Esophagus muscularis mucosa (tissue), 4 donors: ENCODE measurements at regions not wholly inside any gene's neighbourhood (a gene's known extent, or its start where the extent isn't known, plus 50 kb on each side); places are given as distances from the start of the nearest gene placed in this dataset.

Experiments used
- DNase-seq: peaks from one replicate; pipeline ENCODE4 v3.0.0-alpha.2; 2017; ENCODE audit errors: extremely low spot score
- H3K27ac ChIP-seq, 4 donors: fragments of 200-600 bp; sonication (generic); replicated peaks in 1 of 4; 1 replicate in 3 of 4; 2 replicates in 1 of 4; pipeline ENCODE4 v1.5.1; 2016 to 2019; ENCODE audit warnings: mild to moderate bottlenecking in 1 of 4
- H3K27me3 ChIP-seq, 4 donors: fragments of 200-600 bp; sonication (generic); one replicate each; pipeline versions ENCODE4 v1.5.1 to v1.6.0; 2016 to 2019
- H3K36me3 ChIP-seq, 4 donors: fragments of 200-600 bp; sonication (generic); one replicate each; pipeline ENCODE4 v1.5.1; 2016 to 2019
- H3K4me1 ChIP-seq, 4 donors: fragments of 200-600 bp; sonication (generic); one replicate each; pipeline ENCODE4 v1.5.1; 2016 to 2019
- H3K4me3 ChIP-seq, 4 donors: fragments of 200-600 bp; sonication (generic); 1 replicate in 2 of 4; 2 replicates in 2 of 4; pipeline ENCODE4 v1.5.1; 2016 to 2019; ENCODE audit warnings: mild to moderate bottlenecking in 4 of 4, moderate library complexity in 1 of 4
- H3K9me3 ChIP-seq, 4 donors: fragments of 200-600 bp; sonication (generic); 1 replicate in 3 of 4; 2 replicates in 1 of 4; pipeline ENCODE4 v1.5.1; 2016 to 2019
- EP300 ChIP-seq: sonication (generic); formaldehyde crosslinking; IDR thresholded peaks from one replicate; pipeline ENCODE4 v1.6.1; 2017; ENCODE audit warnings: antibody characterized with exemption
- POLR2A ChIP-seq: fragments of 450-650 bp; IDR thresholded peaks from one replicate; pipeline ENCODE4 v1.6.1; 2017; ENCODE audit warnings: antibody characterized with exemption, moderate library complexity, mild to moderate bottlenecking, low read depth
- POLR2AphosphoS5 ChIP-seq, 2 donors: sonication (generic); formaldehyde crosslinking; IDR thresholded peaks; one replicate each; pipeline ENCODE4 v1.6.1; 2017; ENCODE audit warnings: antibody characterized with exemption in 2 of 2
- WGBS: methylation state at CpG from one replicate; pipeline ENCODE4 v1.1.5; 2018; 5-methylcytosine and 5-hydroxymethylcytosine counted together
- intact Hi-C: fragments of 100-400 bp; cut with DNase I; formaldehyde crosslinking; loops from one replicate; pipeline ENCODE4 v1.15.1; 2023
- TF ChIP-seq, protein P1 (sequence below), 3 experiments: fragments of 200-600 bp in 2 of 3; fragments of 450-650 bp in 1 of 3; sonication (generic) in 2 of 3; IDR thresholded peaks; one replicate each; pipeline ENCODE4 v1.5.1; 2017 to 2019; ENCODE audit warnings: antibody characterized with exemption in 3 of 3, mild to moderate bottlenecking in 2 of 3, moderate library complexity in 1 of 3

DNA sequence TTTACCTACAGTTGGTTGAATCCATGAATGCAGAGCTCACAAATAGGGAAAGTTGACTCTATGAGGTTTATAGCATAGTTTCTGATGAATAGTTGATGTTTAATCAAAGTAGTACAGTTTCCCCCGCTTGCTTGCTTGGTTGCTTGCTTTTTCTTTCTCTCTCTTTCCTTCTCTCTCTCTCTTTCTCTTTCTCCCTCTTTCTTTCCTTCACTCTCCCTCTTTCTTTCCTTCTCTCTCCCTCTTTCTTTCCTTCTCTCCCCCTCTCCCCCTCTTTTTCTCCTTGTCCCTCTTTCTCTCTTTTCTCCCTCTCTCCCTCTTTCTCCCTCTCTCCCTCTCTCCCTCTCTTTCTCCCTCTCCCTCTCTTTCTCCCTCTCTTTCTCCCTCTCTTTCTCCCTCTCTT lies 999.9 kb upstream of the CELF4 start:
- intact Hi-C loops: no loop called here
- H3K27ac ChIP-seq: no peak overlapping the region
- TF ChIP-seq POLR2AphosphoS5 (IDR thresholded peaks at IDR 0.05) (no peak), EP300 (no peak), POLR2A (no peak)
- TF ChIP-seq, protein P1, sequence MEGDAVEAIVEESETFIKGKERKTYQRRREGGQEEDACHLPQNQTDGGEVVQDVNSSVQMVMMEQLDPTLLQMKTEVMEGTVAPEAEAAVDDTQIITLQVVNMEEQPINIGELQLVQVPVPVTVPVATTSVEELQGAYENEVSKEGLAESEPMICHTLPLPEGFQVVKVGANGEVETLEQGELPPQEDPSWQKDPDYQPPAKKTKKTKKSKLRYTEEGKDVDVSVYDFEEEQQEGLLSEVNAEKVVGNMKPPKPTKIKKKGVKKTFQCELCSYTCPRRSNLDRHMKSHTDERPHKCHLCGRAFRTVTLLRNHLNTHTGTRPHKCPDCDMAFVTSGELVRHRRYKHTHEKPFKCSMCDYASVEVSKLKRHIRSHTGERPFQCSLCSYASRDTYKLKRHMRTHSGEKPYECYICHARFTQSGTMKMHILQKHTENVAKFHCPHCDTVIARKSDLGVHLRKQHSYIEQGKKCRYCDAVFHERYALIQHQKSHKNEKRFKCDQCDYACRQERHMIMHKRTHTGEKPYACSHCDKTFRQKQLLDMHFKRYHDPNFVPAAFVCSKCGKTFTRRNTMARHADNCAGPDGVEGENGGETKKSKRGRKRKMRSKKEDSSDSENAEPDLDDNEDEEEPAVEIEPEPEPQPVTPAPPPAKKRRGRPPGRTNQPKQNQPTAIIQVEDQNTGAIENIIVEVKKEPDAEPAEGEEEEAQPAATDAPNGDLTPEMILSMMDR (IDR thresholded peaks at IDR 0.05): no peak
- no peaks in the 10 kb centered on the region for H3K4me1 ChIP-seq
- no peak overlapping the region for H3K4me3 ChIP-seq
- H3K27me3 ChIP-seq: no peaks in the 10 kb centered on the region
- WGBS: 89% methylated on average over 1 of the region's 1 CpG
- no peak for DNase-seq
- H3K9me3 ChIP-seq: no peaks in the 10 kb centered on the region
- H3K36me3 ChIP-seq: no peaks in the 10 kb centered on the region

DNA sequence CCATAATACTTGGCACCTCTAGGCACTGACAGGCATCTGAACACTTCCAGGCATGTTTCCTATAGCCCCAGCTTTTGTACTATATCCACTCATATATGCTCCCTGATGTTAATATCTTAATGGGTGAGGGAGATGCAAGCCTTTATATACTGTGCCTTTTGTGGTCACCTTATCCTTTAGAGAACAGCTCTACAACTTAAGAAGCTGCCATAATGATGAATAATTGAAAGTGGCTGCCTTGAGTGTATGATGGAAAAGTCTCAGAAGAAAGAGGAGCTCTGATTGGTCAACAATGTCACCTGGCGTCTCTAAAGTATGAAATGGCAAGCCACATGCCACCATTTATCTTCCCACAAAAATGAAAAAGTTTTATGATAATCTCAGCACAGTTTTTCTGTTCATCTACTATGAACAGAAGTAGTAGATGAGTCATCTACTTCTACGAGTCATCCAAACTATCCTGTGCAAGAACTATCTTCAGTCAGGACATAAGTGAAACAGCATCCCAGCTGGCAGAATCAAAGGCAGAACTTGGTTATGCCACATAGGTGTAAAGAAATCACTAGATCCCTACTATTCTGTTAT lies 997.9 kb upstream of the CELF4 start:
- intact Hi-C loops: no loop called here

DNA sequence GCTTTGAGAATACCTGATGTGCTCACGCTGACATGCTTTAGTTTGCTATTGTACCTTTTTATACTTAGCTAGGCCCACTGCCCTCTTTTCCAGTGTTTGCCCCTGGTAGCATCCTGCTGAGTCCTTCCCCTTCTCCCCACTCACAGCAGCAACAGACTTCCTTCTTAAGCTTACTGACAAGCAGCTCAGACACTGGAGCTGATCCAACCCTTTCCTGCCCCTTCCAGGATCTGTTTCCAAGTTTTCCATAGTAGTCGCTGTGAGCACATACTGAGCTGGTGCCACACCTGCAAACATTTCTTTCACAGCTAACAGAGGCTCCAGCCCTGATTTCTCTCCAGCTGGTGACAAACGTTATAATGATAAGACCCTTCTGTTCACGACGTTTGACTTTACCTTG lies 991.4 kb upstream of the CELF4 start:
- Histone ChIP-seq H3K27me3 (no peaks in the 10 kb centered on the region), H3K4me1 (peaks cover 0 to 6% (median 0%) of the 10 kb centered on the region in 4 donors), H3K4me3 (no peak overlapping the region), H3K27ac (no peak overlapping the region), H3K9me3 (no peaks in the 10 kb centered on the region), H3K36me3 (no peaks in the 10 kb centered on the region)
- no peak for TF ChIP-seq EP300
- TF ChIP-seq, protein P1 (IDR thresholded peaks at IDR 0.05): no peak
- no peak for TF ChIP-seq POLR2AphosphoS5 (IDR thresholded peaks at IDR 0.05)
- TF ChIP-seq POLR2A: no peak
- no peak for DNase-seq
- intact Hi-C loops: no loop called here
- WGBS: 42% methylated on average over 5 of the region's 5 CpGs

More for the DNA sequence above, 997.9 kb upstream of the CELF4 start:
- no peak overlapping the region for H3K27ac ChIP-seq
- no peaks in the 10 kb centered on the region for H3K27me3 ChIP-seq
- no peaks in the 10 kb centered on the region for H3K9me3 ChIP-seq
- no peak for TF ChIP-seq POLR2A
- TF ChIP-seq, protein P1 (IDR thresholded peaks at IDR 0.05): no peak
- no peak for TF ChIP-seq POLR2AphosphoS5 (IDR thresholded peaks at IDR 0.05)
- TF ChIP-seq EP300: no peak
- 94% methylated on average over 2 of the region's 2 CpGs for WGBS
- H3K4me1 ChIP-seq: no peaks in the 10 kb centered on the region
- DNase-seq: no peak
- no peaks in the 10 kb centered on the region for H3K36me3 ChIP-seq
- no peak overlapping the region for H3K4me3 ChIP-seq

DNA sequence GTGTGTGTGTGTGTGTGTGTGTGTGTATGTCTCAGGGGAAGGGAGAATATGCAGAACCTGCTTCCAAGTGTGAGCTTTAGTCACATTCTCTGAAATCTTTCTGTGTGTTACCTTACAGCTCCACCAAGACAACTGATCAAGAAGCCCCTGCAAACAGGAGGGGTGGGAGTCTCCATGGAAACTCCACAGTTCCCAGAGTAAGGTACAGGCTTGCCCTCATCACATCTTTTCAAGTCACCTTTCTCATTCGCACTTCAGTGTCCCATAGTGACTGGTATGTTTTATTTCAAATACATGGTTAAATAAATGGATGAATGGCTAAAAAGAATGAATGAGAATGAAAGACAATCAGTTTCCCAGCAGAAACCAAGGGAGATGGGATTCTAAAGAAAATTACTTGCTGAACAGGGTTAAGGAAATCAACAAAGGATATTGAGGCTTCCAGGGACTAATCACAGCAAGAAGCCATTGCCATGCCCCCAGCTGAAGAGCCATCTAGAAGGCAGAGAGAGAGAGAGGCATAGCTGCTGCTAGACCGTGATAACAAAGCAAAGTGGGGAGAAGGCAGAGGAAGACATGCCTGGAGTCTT lies 987.2 kb upstream of the CELF4 start:
- TF ChIP-seq, protein P1 (IDR thresholded peaks at IDR 0.05): no peak
- TF ChIP-seq POLR2A: no peak
- TF ChIP-seq POLR2AphosphoS5 (IDR thresholded peaks at IDR 0.05): no peak
- TF ChIP-seq EP300: no peak
- H3K27ac ChIP-seq: no peak overlapping the region
- H3K9me3 ChIP-seq: no peaks in the 10 kb centered on the region
- 82% methylated on average over 2 of the region's 2 CpGs for WGBS
- no peaks in the 10 kb centered on the region for H3K27me3 ChIP-seq
- intact Hi-C loops: no loop called here
- H3K4me3 ChIP-seq: no peak overlapping the region
- no peak for DNase-seq
- peaks cover 0 to 6% (median 0%) of the 10 kb centered on the region in 4 donors for H3K4me1 ChIP-seq
- H3K36me3 ChIP-seq: no peaks in the 10 kb centered on the region
